Smooth muscle cell (in vitro differentiated cells): ENCODE measurements at regions not wholly inside any gene's neighbourhood (a gene's known extent, or its start where the extent isn't known, plus 50 kb on each side); places are given as distances from the start of the nearest gene placed in this dataset.

Experiments used
- DNase-seq: peaks from one replicate; lab custom pipeline; 2025; ENCODE audit not compliant: unreplicated experiment; lab: John Stamatoyannopoulos, UW
- H2AFZ ChIP-seq: fragments of 200-600 bp; sonication (generic); 2 replicates; pipeline ENCODE4 v1.6.0; 2016; ENCODE audit warnings: antibody characterized with exemption, low read depth, mild to moderate bottlenecking
- H3F3A ChIP-seq: fragments of 200-600 bp; sonication (generic); 2 replicates; pipeline ENCODE4 v1.6.0; 2017; ENCODE audit warnings: antibody characterized with exemption, low read depth
- H3K27ac ChIP-seq: fragments of 200-600 bp; sonication (generic); 2 replicates; pipeline ENCODE4 v1.5.1; 2016; ENCODE audit warnings: low read depth, mild to moderate bottlenecking
- H3K27me3 ChIP-seq: fragments of 200-600 bp; sonication (generic); 2 replicates; pipeline ENCODE4 v1.6.1; 2016; ENCODE audit warnings: low read depth, mild to moderate bottlenecking
- H3K36me3 ChIP-seq: fragments of 200-600 bp; sonication (generic); 2 replicates; pipeline ENCODE4 v1.5.1; 2016; ENCODE audit warnings: low read depth
- H3K4me1 ChIP-seq: fragments of 200-600 bp; sonication (generic); 2 replicates; pipeline ENCODE4 v1.5.1; 2016; ENCODE audit warnings: low read depth
- H3K4me2 ChIP-seq: fragments of 200-600 bp; sonication (generic); 2 replicates; pipeline ENCODE4 v1.6.0; 2016; ENCODE audit warnings: mild to moderate bottlenecking
- H3K4me3 ChIP-seq: fragments of 200-600 bp; sonication (generic); 2 replicates; pipeline ENCODE4 v1.5.1; 2016; ENCODE audit warnings: mild to moderate bottlenecking
- H3K79me2 ChIP-seq: fragments of 200-600 bp; sonication (generic); 2 replicates; pipeline ENCODE4 v1.6.0; 2016; ENCODE audit warnings: low read depth, mild to moderate bottlenecking
- H3K9ac ChIP-seq: fragments of 200-600 bp; sonication (generic); 2 replicates; pipeline ENCODE4 v1.6.0; 2016; ENCODE audit warnings: low read depth
- H3K9me3 ChIP-seq: fragments of 200-600 bp; sonication (generic); replicated peaks from 2 replicates; pipeline ENCODE4 v1.5.1; 2016; ENCODE audit warnings: low read depth
- H4K20me1 ChIP-seq: fragments of 200-600 bp; sonication (generic); 2 replicates; pipeline ENCODE4 v1.6.0; 2016; ENCODE audit warnings: low read depth
- WGBS: methylation state at CpG from one replicate; pipeline ENCODE4 v1.1.7; 2016; ENCODE audit warnings: low lambda C conversion rate; 5-methylcytosine and 5-hydroxymethylcytosine counted together
- TF ChIP-seq, protein P1 (sequence below): fragments of 200-600 bp; sonication (generic); IDR thresholded peaks from 2 replicates; pipeline ENCODE4 v1.5.1; 2017; ENCODE audit warnings: borderline replicate concordance, mild to moderate bottlenecking, antibody characterized with exemption; ENCODE audit not compliant: insufficient read depth, poor library complexity, severe bottlenecking

DNA sequence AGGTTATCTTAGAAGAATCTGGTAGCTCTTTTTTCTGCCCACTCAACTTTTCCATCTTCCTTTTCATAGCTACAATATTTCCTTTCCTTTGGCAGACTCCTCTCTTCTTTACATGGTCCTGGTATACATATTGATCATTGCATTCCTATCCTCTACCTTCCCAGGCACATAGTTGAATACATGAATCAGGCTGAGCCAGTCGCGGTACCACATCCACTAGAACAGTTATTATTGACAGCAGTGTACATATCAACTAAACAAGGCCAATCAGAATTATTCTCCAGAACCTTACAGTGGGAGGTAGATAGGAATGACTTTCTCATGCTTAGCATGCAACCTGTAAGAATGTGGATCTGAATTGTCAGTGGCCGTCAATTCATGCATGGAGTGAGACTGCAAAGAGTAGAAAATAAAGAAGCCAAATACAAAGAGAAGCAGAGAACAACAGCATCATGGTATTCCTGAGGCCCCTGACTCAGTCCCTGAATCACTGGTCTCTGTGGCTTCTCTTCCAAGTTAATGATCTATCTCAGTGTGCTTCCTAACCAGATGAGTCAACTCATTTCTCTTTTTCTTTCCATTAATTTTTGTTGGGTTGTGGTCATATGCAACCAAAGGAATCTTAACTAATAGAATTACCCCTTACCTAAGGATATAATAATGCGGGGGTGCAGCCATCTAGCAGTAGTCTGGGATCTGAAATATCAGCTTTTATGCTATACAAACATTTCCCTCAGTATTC is 60.9 kb upstream of the DCBLD2 start:
- peak overlapping the region; percentile 97 for H3K27ac ChIP-seq
- peaks cover 8% of the 10 kb centered on the region for H3K4me1 ChIP-seq
- no peaks in the 10 kb centered on the region for H3K27me3 ChIP-seq
- TF ChIP-seq, protein P1, sequence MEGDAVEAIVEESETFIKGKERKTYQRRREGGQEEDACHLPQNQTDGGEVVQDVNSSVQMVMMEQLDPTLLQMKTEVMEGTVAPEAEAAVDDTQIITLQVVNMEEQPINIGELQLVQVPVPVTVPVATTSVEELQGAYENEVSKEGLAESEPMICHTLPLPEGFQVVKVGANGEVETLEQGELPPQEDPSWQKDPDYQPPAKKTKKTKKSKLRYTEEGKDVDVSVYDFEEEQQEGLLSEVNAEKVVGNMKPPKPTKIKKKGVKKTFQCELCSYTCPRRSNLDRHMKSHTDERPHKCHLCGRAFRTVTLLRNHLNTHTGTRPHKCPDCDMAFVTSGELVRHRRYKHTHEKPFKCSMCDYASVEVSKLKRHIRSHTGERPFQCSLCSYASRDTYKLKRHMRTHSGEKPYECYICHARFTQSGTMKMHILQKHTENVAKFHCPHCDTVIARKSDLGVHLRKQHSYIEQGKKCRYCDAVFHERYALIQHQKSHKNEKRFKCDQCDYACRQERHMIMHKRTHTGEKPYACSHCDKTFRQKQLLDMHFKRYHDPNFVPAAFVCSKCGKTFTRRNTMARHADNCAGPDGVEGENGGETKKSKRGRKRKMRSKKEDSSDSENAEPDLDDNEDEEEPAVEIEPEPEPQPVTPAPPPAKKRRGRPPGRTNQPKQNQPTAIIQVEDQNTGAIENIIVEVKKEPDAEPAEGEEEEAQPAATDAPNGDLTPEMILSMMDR, result no peak
- H3K4me2 ChIP-seq, result peak overlapping the region; percentile 75
- peak overlapping the region; percentile 2 for H2AFZ ChIP-seq
- no peaks in the 10 kb centered on the region for H3K79me2 ChIP-seq
- H4K20me1 ChIP-seq, result no peaks in the 10 kb centered on the region
- H3K9me3 ChIP-seq, result no peaks in the 10 kb centered on the region
- WGBS, result 69% methylated on average over 4 of the region's 4 CpGs
- peak overlapping the region; percentile 79 for H3K9ac ChIP-seq
- peaks cover 5% of the 10 kb centered on the region for H3F3A ChIP-seq
- no peak for DNase-seq
- no peaks in the 10 kb centered on the region for H3K36me3 ChIP-seq
- H3K4me3 ChIP-seq, result no peak overlapping the region

DNA sequence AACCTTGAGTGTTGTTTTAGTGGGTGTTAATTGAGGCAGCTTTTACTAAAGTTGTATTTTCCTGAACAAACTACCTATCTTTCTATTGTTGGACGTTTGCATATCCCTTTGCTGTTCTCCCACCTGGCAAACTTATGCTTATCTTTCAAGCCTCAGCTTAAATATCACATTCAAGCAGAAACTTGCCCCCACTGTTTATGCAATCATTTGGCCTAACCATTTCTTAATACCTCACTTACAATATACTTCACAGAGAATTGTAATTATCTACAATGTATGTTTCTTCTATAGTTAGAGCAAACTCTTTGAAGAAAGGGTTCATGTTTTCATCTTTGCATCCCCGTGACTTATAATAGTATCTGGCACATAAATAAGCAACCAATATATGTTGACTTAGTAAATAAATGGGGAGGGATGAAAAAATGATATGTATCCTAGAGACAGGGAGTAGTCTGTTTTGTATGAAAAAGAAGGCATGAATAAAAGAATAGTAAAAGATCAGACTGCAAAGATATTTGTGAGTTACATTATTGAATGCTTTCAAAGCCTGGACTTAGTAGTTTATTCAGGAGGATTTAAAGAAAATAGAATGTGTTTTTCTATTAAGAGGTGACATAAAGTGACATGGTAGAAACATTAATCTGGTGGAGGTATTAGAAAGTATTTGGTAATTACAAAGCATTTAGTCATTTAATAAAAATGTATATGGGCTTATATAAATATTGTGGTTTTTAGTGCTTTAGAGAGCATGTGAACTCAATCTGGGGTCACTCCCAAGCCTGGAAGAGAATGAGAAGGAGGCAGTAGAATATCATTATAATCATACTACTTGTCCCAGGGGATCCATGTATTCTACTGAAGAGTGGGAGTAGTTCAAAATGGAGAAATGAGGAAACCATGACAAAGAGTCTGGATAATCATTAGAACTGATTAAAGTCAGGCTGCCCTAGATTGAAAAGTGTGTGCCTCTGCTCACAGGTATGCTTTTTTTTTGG is 60.0 kb upstream of the DCBLD2 start:
- Histone ChIP-seq H3K4me1 (peaks cover 8% of the 10 kb centered on the region), H3K4me3 (no peak overlapping the region)
- TF ChIP-seq, protein P1, result no peak

DNA sequence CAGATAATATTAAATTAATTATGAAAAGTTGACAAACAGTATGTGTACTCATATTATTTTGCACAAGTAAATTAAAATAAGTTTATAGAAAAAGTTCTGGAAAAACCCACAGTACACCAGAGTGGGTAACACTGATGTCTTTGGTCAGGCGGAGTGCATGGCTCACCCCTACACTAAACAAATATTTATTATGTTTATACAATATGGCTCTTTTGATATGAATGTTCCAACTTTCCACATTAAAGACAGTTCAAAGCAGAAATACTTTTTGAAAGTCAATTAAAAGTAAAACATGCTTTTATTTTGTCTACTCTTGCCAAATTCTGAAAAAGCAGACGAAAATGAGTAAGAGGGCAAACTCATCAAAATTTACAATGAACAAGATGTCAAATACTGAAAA is 56.2 kb upstream of the DCBLD2 start:
- no peaks in the 10 kb centered on the region for H3K27me3 ChIP-seq
- H3K4me2 ChIP-seq, result no peak overlapping the region
- H3K36me3 ChIP-seq, result no peaks in the 10 kb centered on the region
- H3K79me2 ChIP-seq, result no peaks in the 10 kb centered on the region
- no peaks in the 10 kb centered on the region for H3K9me3 ChIP-seq
- H3K4me1 ChIP-seq, result peaks cover 4% of the 10 kb centered on the region
- no peak overlapping the region for H2AFZ ChIP-seq
- 96% methylated on average over 2 of the region's 2 CpGs for WGBS
- H3K4me3 ChIP-seq, result no peak overlapping the region
- no peak overlapping the region for H3K27ac ChIP-seq
- no peaks in the 10 kb centered on the region for H3F3A ChIP-seq
- TF ChIP-seq, protein P1, result no peak
- H3K9ac ChIP-seq, result no peak overlapping the region
- no peak for DNase-seq
- H4K20me1 ChIP-seq, result no peaks in the 10 kb centered on the region

More for the DNA sequence above, 60.0 kb upstream of the DCBLD2 start:
- no peaks in the 10 kb centered on the region for H4K20me1 ChIP-seq
- WGBS, result 71% methylated on average over 2 of the region's 2 CpGs
- DNase-seq, result no peak
- H3F3A ChIP-seq, result peaks cover 5% of the 10 kb centered on the region
- peak overlapping the region; percentile 31 for H3K4me2 ChIP-seq
- H3K27ac ChIP-seq, result peak overlapping the region; percentile 97
- no peaks in the 10 kb centered on the region for H3K9me3 ChIP-seq
- H3K9ac ChIP-seq, result peak overlapping the region; percentile 35
- H3K27me3 ChIP-seq, result no peaks in the 10 kb centered on the region
- H3K79me2 ChIP-seq, result no peaks in the 10 kb centered on the region
- no peak overlapping the region for H2AFZ ChIP-seq
- no peaks in the 10 kb centered on the region for H3K36me3 ChIP-seq
